ENCODE measurements at regions not wholly inside any gene's neighbourhood (a gene's known extent, or its start where the extent isn't known, plus 50 kb on each side); places are given as distances from the start of the nearest gene placed in this dataset.

DNA sequence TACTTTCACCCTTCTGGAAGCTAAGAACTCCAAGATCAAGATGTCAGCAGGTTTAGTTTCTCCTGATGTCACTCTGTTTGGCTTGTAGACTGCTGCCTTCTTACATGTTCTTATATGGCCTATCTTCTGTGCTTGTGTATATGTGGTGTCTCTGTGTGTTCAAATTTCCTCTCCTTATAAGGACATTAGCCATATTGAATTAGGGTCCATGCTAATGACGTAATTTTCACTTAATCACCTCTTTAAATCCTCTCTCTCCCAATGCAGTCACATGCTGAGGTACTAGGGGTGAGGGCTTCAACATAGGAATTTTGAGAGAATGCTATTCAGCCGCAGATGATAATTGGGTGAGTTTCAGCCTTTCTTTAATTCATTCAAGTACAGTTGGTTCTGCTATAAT, 458.3 kb upstream of the SYT4 start:
- TF ChIP-seq CTCF (conservative IDR thresholded peaks at IDR 0.05) (no peak), ZFX (IDR thresholded peaks at IDR 0.05) (no peak)
- H3K27ac ChIP-seq: no peak overlapping the region

DNA sequence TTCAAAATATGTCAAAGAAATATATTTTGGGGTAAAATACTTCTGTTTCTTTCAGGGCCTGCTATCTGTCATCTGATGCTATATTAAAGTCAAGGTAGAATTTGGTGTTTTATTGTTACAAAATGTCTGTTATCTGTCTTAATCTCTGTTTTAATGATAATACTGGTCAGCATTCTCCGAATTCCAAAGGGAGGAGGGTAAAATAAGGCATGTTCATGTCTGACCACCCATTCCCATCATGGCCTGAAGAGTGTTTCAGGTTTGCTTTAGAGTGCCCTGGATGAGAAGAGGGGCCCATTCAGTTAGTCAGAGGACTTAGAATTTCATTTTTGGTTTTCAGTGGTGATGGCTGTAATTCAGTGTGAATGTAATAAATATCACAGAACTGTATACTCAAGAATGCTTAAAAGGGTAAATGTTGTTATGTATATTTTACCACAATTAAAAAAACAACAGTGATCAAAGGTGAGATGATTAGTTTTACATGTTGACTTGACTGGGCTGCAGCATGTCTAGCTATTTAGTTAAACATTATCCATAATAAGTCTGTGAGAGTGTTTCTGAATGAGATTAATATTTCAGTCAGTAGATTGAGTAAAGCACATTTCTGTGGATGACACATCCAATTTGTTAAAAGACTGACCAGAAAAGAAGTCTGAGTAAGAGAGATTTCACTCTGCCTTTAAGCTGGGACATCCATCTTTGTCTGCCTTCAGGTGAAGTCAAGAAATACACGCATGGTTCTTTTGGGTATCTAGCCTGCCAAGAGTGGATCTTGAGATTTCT, 467.9 kb upstream of the SYT4 start:
- H3K27ac ChIP-seq: no peak overlapping the region
- TF ChIP-seq CTCF (conservative IDR thresholded peaks at IDR 0.05): no peak
- no peak for TF ChIP-seq ZFX (IDR thresholded peaks at IDR 0.05)

- TF ChIP-seq CTCF (conservative IDR thresholded peaks at IDR 0.05) (no peak), ZFX (IDR thresholded peaks at IDR 0.05) (no peak)
- H3K27ac ChIP-seq: no peak overlapping the region
These were observed 473.9 kb upstream of the SYT4 start for GRCh38 chr18:43751203-43751602.

GRCh38 chr18:43751835-43752234, 474.5 kb upstream of the SYT4 start:
- TF ChIP-seq ZFX (IDR thresholded peaks at IDR 0.05) (no peak), CTCF (conservative IDR thresholded peaks at IDR 0.05) (no peak)
- no peak overlapping the region for H3K27ac ChIP-seq

GRCh38 chr18:43757273-43757672, 480.0 kb upstream of the SYT4 start:
- TF ChIP-seq CTCF (conservative IDR thresholded peaks at IDR 0.05): no peak
- TF ChIP-seq ZFX (IDR thresholded peaks at IDR 0.05): no peak
- H3K27ac ChIP-seq: no peak overlapping the region

- TF ChIP-seq ZFX (IDR thresholded peaks at IDR 0.05) (no peak), CTCF (conservative IDR thresholded peaks at IDR 0.05) (no peak)
- no peak overlapping the region for H3K27ac ChIP-seq
These were observed 481.4 kb upstream of the SYT4 start for GRCh38 chr18:43758734-43759133.

DNA sequence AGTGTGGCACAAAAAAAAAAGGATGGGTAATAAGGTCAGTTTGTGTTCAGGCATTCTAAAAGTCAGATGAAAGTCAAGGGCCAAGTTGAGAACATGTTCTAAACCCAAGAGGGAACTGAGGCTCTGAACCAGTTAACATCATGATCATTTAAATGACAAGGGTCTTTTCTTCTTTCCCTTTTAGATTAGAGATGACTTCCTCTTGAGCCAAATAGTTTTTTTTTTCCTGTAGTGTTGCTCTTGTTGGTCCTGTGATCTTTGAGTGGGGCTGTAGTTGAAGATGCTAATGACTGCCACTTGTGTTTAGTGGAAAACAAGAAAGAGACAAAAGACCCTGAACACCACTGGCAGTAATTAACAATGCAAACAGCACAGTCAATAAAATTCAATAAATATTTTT, 482.7 kb upstream of the SYT4 start:
- H3K27ac ChIP-seq: no peak overlapping the region

More for the DNA sequence above, 482.7 kb upstream of the SYT4 start:
- TF ChIP-seq ZFX (IDR thresholded peaks at IDR 0.05) (no peak), CTCF (conservative IDR thresholded peaks at IDR 0.05) (no peak)
